ENCODE measurements at regions not wholly inside any gene's neighbourhood (a gene's known extent, or its start where the extent isn't known, plus 50 kb on each side); places are given as distances from the start of the nearest gene placed in this dataset.

- Histone ChIP-seq H4K5ac (ENCODE audit: insufficient read length, low read depth, low read length) (no peak overlapping the region), H3K56ac (ENCODE audit: insufficient read length, low read depth, low read length) (no peak overlapping the region), H3K9me3 (ENCODE audit: control insufficient read depth, low read depth, low read length) (no peaks in the 10 kb centered on the region), H2BK20ac (ENCODE audit: low read depth, low read length, poor library complexity, severe bottlenecking) (no peak overlapping the region), H3K18ac (ENCODE audit: insufficient read length, low read depth, low read length) (no peak overlapping the region), H2BK5ac (ENCODE audit: insufficient read length, low read length) (no peak overlapping the region), H4K8ac (replicated peaks; ENCODE audit: insufficient read length, low read depth, low read length) (no peak overlapping the region), H3K27ac (ENCODE audit: insufficient read length, low read depth, low read length) (no peak overlapping the region), H3K27me3 (ENCODE audit: insufficient read depth, low read length) (no peaks in the 10 kb centered on the region), H3K9ac (ENCODE audit: extremely low read depth, insufficient read length, low read length) (no peak overlapping the region), H2BK120ac (ENCODE audit: low read depth, low read length, poor library complexity, severe bottlenecking) (no peak overlapping the region), H2AFZ (ENCODE audit: low read length) (no peak overlapping the region), H2BK12ac (ENCODE audit: insufficient read length, low read depth, low read length) (no peak overlapping the region), H3K23me2 (ENCODE audit: insufficient read length, low read depth, low read length, poor library complexity, severe bottlenecking) (no peaks in the 10 kb centered on the region), H3K4me1 (ENCODE audit: insufficient read depth, low read length) (peaks cover 3% of the 10 kb centered on the region; the same call in 1 of the 2 replicates), H3K14ac (ENCODE audit: insufficient read depth, low read length) (no peak overlapping the region), H4K20me1 (ENCODE audit: control insufficient read depth, insufficient read depth, insufficient read length) (no peaks in the 10 kb centered on the region), H4K91ac (ENCODE audit: insufficient read length, low read depth, low read length) (no peak overlapping the region), H3K79me2 (ENCODE audit: insufficient read depth, low read length) (no peaks in the 10 kb centered on the region), H2BK15ac (ENCODE audit: low read depth, low read length) (no peak overlapping the region), H3K23ac (ENCODE audit: insufficient read length, low read depth, low read length) (no peak overlapping the region), H2AK5ac (ENCODE audit: insufficient read length, low read length) (no peak overlapping the region), H3K79me1 (ENCODE audit: insufficient read depth, low read depth, low read length, poor library complexity, severe bottlenecking) (no peaks in the 10 kb centered on the region), H3K4ac (ENCODE audit: low read depth, low read length) (no peak overlapping the region), H3K4me2 (ENCODE audit: insufficient read depth, insufficient read length, low read length) (no peak overlapping the region), H3T11ph (ENCODE audit: low read length) (no peak overlapping the region)
- Mint-ChIP-seq H3K27me3 (ENCODE audit: low read depth) (no peaks in the 10 kb centered on the region), H3K4me1 (peaks cover 5% of the 10 kb centered on the region in 2 experiments), H3K9me3 (peaks cover 0 to 2% of the 10 kb centered on the region in 2 experiments; a peak in 2 of 5 replicates), H3K36me3 (ENCODE audit: insufficient read depth in 1 of 3, low read depth in 3 of 3) (peaks cover 0 to 2% (median 2%) of the 10 kb centered on the region in 3 experiments; a peak in 4 of 7 replicates), H3K27ac (no peak overlapping the region), H3K4me3 (no peak overlapping the region)
- no peak for DNase-seq
- TF ChIP-seq CTCF (conservative IDR thresholded peaks at IDR 0.05): no peak
- WGBS (ENCODE audit: extremely low coverage, insufficient read length, low lambda C conversion rate): no CpG with 5 or more reads among the region's 3 CpGs
These were observed 86.0 kb downstream of the BUB3 start for GRCh38 chr10:123240250-123240649.

Data from H9 (cell line).